HG02642 (cell line): ENCODE measurements at regions not wholly inside any gene's neighbourhood (a gene's known extent, or its start where the extent isn't known, plus 50 kb on each side); places are given as distances from the start of the nearest gene placed in this dataset.

Source experiments
- ATAC-seq: cut with Tn5 transposase; IDR thresholded peaks from one replicate; pipeline ENCODE4 v1.9.1; 2021; ENCODE audit warnings: mild to moderate bottlenecking; ENCODE audit not compliant: unreplicated experiment, poor library complexity

- no peak for ATAC-seq
Measured at GRCh38 chr2:147051814-147052213, 793.0 kb upstream of the ACVR2A start.

DNA sequence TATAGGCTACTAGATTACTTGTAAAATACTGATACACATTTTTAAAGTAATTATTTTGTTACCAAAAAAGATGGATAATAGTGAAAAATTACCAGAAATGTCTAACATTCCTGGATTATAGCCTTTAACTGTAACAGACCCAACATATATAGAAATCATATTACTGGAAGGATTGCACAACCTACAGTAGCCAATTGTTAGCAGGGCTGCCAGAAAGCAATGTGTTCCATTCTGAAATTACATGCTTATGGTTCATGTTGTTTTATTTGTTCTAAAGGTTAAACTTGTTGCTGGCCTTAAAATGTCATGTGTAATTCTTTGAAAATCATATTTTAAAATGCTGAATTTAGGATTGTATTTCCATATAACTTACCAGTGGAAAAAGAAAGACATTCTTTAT, 793.6 kb upstream of the ACVR2A start:
- ATAC-seq: no peak

DNA sequence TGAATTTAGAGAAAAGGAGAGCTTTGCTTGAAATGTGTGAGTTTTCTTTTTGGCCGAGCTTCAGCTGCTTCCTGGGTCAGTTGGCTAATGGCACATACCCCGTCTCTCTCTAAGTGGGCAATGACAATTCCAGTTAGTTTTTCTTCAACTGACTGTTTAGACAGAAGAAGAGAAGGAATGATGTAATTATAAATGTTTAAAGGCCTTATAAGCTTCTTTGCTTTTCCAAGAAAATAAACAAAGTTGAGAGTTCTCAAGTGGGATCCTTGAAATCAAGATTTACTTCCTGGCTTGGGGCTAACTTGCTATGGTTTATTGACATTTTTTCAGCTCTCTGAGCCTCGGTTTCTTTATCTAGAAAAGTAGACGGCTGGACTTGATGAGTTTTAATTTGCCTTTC, 794.9 kb upstream of the ACVR2A start:
- ATAC-seq: no peak

DNA sequence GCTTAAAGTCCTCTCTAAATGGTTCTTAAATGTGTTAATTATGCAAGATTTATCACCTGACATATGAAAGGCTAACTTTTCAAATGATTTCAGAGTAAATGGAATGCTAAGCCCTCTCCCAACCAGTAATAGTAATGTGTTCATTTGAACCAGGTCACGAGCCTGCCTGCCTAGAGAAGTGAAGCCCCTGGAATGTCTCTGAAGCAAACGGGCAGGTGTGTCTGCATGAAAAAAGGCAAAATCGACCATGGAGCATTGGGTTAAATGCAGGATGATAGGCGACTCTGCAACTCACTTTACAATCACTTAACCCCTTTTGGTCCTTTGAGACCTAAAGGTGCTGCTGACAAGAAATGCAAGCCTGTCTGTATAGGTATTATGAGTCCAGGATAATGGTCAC, 798.4 kb upstream of the ACVR2A start:
- no peak for ATAC-seq

DNA sequence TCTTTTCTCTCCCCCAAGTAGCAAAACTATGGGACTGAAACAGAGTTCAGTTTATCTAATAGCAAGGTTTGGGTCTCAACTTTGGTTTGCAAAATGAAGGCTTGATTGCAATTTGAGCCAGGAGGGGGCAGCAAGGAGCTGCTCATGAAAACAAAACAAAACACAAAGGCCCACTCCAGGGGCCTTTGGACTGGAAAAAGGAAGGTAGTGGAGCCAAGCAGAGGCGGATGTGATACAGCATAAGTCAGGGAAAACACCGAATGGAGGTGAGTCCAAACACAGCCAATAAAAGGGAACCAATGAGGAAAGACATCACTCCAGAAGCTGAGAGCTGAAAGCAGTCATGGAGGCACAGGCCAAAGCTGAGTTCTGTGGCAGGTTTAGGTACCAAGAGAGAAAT, 799.7 kb upstream of the ACVR2A start:
- peak; percentile 57 for ATAC-seq

GRCh38 chr2:147041121-147041494, 803.7 kb upstream of the ACVR2A start:
- no peak for ATAC-seq

GRCh38 chr2:147040298-147041120, 804.3 kb upstream of the ACVR2A start:
- ATAC-seq: no peak

DNA sequence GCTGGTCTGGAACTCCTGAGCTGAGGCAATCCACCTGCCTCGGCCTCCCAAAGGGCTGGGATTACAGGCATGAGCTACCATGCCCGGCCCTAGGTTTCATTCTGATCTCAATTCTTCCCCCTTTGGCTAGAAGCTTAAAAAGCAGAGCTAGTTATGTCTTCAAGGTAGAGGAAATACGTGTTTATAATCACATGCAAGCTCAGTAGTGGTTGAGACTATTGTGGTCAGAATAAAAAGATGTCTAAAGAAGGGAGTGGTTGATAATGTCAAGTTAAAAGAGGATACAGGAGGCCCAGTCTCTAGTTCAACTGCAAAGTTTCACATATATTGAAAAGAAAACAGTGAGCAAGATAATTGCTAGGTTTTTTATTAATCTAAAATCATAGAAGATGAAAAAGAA, 807.8 kb upstream of the ACVR2A start:
- no peak for ATAC-seq

- no peak for ATAC-seq
Measured at GRCh38 chr2:147033044-147033443, 811.8 kb upstream of the ACVR2A start.

GRCh38 chr2:147031897-147032296, 812.9 kb upstream of the ACVR2A start:
- ATAC-seq: no peak

DNA sequence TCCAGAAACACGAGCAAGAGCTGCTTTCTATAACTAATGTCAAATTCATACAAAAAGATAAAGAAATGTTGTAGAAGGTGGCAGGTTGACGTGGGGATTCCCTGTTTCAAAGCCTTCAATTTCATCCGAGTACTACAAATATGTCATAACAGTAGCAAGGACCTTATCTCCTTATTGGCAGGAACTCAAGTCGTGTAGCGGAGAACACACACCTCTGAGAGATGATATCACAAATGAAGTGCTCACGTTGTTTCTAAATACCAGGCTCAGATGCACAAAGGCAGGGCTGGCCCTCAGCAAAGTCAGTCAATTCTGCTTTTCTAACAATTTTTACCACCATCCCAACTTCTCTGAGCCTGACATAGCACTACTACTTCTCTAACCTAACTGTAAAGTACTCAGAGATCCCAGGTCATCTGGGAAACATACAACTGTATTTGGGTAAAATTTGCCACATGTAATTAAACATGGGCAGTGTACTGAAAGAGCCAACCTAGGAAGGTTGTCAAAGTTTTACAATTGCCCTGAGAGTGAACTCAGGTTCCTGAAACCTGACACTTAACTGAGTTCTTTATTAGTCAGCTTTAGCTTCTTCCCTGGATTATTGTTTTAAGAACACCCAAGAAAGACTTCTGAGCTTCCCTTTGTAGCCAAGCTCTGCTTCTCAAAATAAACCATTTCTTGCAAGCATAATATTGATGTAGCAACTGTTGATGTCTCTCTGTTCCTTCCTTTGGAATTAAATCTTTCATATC, 813.7 kb upstream of the ACVR2A start:
- no peak for ATAC-seq

DNA sequence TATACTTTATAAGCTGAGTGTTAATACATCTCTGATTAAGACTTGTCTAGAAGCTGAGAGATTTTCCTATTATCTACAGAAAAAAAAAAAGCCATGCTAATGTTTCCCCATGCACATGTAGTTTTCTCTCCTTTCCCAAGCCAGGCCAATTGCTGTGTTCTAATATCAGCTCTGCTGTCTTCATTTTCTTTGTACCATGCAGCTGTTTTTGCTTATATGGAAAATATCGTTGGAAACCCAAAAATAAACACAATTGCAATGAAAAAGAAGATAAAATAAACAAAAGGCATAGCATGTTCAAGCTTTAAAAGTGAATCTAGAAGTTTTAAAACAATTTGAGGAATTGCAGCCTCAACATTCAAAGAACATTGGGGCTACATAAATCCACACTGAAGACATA, 817.4 kb upstream of the ACVR2A start:
- no peak for ATAC-seq

DNA sequence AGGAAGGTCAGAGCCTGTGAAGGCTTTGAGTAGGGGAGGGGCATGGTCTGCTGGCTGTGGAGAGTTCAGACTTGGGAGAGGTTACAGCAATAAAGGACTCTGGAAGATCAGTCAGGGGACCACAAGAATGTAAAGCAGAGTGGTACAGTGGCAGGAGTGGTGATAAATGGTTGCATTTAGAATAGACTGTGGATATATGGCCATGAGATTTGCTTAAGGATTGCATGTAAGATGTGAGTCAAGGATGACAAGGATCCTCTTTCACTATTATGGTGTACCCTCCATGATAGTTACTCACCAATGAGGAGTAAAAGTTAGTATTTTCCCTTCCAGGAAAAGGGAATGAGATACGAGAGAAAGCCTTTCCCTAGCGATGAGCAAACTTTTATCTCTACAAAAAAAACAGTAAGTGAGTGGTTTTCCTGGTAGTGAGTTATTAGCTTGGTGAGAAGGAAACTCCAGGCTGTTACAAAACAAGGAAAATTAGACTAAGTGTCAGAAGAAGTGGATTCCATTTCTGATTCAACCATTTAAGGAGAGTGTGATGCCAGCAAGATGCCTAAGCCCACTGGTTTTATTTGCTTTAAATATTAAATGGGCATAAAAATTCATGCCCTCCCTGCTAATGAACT, 818.0 kb upstream of the ACVR2A start:
- ATAC-seq: no peak

GRCh38 chr2:147025646-147026585, 818.9 kb upstream of the ACVR2A start:
- ATAC-seq: no peak

GRCh38 chr2:147019311-147019710, 825.5 kb upstream of the ACVR2A start:
- no peak for ATAC-seq

DNA sequence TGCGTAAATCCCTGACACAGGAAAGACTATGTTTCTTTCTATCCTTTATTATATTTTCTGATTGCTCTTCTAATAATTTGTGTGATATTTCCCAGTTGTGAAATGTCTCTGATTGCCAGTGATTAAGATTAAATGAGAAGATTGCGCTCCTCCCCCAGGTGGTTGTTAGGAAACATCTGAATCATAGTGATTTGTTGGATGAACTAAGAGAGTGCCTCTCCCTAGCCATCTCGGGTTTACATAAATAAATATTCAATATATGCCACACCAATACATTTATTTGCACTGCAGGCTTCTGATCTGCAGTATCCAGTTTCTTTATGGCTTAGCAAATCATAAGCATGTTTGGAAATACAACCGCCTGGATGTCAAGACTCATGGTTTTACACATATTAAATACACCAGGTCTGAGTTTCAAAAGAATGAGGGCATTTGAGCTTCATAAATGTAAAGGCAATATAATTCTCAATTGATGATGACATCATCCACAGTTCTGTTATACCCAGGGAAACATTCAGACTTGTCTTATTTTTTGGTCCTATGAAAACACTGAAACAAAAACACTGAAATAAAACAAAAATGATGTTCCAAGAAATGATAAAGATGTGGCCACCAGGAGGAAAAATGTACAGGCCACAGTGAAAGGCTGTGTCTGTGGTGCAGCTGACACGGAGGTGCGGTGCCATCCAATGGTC, 826.7 kb upstream of the ACVR2A start:
- no peak for ATAC-seq

- no peak for ATAC-seq
Measured at GRCh38 chr2:147016181-147016580, 828.6 kb upstream of the ACVR2A start.

- ATAC-seq: no peak
Measured at GRCh38 chr2:147015591-147015990, 829.2 kb upstream of the ACVR2A start.

GRCh38 chr2:147013696-147014392, 831.0 kb upstream of the ACVR2A start:
- ATAC-seq: no peak
